ENCODE measurements at regions not wholly inside any gene's neighbourhood (a gene's known extent, or its start where the extent isn't known, plus 50 kb on each side); places are given as distances from the start of the nearest gene placed in this dataset.

DNA sequence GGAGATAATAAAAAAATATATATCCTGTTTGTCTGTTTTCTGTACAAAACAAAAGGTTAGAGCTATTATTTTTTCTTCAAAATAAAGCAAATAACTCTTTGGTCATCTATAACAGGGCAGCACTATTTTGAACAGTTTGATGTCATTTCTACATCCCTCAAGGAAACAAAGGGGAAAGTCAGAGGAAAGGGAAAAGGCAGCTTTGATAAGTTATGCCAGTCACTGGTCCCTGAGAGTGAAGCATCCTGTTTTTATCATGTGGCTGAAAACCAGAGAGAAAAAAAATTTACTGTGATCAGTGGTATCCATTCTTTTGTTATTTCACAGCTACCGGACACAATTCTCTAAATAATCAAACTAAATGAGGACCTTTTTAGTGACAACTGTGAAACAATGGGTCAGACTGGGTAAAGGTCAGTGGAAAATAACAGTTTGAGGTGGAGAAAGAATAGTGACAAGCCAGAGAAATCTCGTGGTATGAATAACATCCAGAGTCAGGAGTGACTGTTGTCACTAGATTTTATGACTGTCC lies 356.0 kb downstream of the HDGFL1 start:
- Histone ChIP-seq H3K27me3 (no peaks in the 10 kb centered on the region), H3K36me3 (no peaks in the 10 kb centered on the region), H3K9me3 (no peaks in the 10 kb centered on the region), H3K4me3 (no peak overlapping the region), H3K27ac (no peak overlapping the region), H3K4me1 (no peaks in the 10 kb centered on the region)
- TF ChIP-seq, protein P1, sequence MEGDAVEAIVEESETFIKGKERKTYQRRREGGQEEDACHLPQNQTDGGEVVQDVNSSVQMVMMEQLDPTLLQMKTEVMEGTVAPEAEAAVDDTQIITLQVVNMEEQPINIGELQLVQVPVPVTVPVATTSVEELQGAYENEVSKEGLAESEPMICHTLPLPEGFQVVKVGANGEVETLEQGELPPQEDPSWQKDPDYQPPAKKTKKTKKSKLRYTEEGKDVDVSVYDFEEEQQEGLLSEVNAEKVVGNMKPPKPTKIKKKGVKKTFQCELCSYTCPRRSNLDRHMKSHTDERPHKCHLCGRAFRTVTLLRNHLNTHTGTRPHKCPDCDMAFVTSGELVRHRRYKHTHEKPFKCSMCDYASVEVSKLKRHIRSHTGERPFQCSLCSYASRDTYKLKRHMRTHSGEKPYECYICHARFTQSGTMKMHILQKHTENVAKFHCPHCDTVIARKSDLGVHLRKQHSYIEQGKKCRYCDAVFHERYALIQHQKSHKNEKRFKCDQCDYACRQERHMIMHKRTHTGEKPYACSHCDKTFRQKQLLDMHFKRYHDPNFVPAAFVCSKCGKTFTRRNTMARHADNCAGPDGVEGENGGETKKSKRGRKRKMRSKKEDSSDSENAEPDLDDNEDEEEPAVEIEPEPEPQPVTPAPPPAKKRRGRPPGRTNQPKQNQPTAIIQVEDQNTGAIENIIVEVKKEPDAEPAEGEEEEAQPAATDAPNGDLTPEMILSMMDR (IDR thresholded peaks at IDR 0.05), result no peak
- DNase-seq (no peak), ATAC-seq (no peak)
- intact Hi-C loops (cut with DNase I), result no loop called here

DNA sequence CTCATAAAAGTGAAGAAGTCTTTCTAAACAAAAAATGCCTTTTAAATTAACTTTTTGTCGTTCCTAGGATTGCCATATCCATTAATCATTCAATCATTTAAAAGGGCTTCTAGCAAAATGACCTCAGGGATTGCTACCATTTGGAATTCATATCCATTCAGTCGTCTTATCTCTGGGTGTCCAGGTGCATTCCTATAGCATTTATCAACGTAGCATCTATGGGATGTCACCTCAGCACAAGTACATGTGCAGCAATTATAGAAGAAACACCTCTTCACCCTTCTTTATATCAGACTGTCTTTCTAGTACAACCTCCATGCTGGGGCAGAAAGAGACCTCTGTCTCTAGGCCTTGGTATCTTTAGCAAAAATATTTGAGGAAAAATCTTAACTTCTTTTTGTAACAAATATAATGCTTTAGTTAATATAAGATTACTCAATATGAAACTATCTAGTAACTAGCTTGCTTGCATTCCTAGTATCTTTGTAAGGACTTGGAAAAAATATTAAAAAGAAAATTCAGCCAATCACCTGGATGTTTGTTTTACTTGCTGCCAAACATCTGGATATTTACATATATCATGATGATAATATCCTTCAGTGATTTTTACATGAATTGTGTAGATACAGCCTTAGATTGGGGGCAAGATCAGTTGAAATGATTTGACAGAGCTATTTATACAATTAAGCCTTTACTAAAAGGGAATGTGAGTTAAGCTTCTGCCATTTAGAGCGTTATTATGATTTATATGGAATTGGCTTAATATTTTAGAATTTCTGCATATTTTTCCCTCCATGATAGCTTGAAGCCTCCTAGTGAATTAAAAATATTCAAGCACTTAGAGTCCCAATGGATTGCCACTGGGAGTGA lies 356.8 kb downstream of the HDGFL1 start:
- Histone ChIP-seq H3K4me3 (no peak overlapping the region), H3K27me3 (no peaks in the 10 kb centered on the region), H3K36me3 (no peaks in the 10 kb centered on the region), H3K27ac (no peak overlapping the region), H3K4me1 (no peaks in the 10 kb centered on the region), H3K9me3 (no peaks in the 10 kb centered on the region)
- TF ChIP-seq, protein P1 (IDR thresholded peaks at IDR 0.05), result no peak
- no peak for DNase-seq
- intact Hi-C loops (cut with DNase I), result no loop called here
- ATAC-seq, result no peak

DNA sequence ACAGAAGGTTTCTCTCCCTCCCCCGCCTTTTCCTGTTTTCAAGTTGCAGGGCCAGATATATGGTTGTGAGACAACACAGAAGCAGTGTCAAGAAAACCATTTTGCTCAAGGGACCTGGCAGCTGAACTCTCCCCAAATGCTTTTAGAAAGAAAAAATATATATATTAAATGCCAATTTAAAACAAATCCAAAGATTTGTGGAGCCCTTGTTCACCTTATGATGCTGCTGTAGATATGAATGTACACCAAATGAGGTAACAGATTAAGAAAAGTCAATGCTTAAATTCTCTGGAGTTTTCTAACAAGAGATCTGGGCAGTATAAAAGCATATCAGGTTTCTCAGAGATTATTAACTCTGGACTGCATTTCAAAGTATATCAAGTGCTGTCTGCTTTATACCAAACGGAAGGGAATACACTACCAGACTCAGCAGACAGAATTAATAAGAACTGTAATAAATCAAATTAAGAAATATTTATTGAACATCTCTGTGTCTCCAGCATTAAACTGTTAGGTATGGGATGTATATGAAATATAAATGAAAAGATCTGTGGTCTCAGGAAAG lies 357.5 kb downstream of the HDGFL1 start:
- Histone ChIP-seq H3K9me3 (no peaks in the 10 kb centered on the region), H3K27ac (no peak overlapping the region), H3K4me1 (no peaks in the 10 kb centered on the region), H3K4me3 (no peak overlapping the region), H3K36me3 (no peaks in the 10 kb centered on the region), H3K27me3 (no peaks in the 10 kb centered on the region)
- DNase-seq (no peak), ATAC-seq (no peak)
- intact Hi-C loops (cut with DNase I), result no loop called here
- TF ChIP-seq, protein P1 (IDR thresholded peaks at IDR 0.05), result no peak

DNA sequence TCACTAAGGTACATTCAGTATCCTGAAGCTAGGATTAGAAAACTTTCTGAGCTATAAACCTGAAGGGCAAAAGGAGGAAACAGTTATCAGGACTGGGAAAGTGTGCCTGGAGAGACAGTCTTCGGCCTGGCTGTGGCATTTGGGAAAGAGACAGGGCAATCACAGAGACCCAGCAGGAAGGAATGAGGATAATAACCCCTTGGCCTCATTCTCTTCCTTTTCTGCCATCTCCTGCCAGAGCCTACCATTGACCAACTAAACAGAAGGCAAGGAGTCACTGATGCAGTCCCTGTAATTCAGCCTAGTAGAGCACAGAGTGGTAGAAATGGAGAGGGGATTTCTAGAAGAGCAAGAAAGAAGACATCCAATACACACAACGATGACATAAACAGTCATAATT lies 359.4 kb downstream of the HDGFL1 start:
- Histone ChIP-seq H3K4me1 (no peaks in the 10 kb centered on the region), H3K27me3 (no peaks in the 10 kb centered on the region), H3K36me3 (no peaks in the 10 kb centered on the region), H3K4me3 (no peak overlapping the region), H3K9me3 (no peaks in the 10 kb centered on the region), H3K27ac (no peak overlapping the region)
- DNase-seq (no peak), ATAC-seq (no peak)
- intact Hi-C loops (cut with DNase I), result no loop called here
- TF ChIP-seq, protein P1 (IDR thresholded peaks at IDR 0.05), result no peak

DNA sequence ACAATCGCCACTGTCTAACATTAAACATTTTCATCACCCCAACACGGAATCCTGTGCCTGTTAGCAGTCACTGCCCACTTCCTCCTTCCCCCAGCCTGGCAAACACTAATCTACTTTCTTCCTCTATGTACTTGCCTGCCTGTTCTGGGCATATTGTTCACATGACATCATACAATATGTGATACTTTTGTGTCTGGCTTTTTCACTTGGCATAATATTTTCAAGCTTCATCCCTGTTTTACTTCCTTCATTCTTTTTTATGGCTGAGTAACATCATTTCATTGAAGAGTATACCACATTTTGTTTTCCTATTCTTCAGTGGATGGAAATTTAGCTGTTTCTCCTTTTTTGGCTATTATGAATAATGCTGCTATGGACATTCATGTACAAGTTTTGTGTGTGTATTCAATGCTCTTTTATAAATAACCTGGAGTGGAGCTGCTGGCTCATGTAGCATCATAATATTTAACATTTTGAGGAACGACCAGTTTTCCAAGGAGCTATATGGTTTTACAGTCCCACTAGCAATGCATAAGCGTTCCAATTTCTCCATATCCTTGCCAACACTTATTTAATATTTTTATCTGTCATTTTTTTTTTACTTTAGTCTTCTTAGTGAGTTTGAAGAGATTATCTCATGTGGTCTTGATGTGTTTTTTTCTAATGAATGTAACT lies 360.1 kb downstream of the HDGFL1 start:
- ATAC-seq (no peak), DNase-seq (no peak)
- Histone ChIP-seq H3K4me1 (no peaks in the 10 kb centered on the region), H3K9me3 (no peaks in the 10 kb centered on the region), H3K27ac (no peak overlapping the region), H3K27me3 (no peaks in the 10 kb centered on the region), H3K4me3 (no peak overlapping the region), H3K36me3 (no peaks in the 10 kb centered on the region)
- TF ChIP-seq, protein P1 (IDR thresholded peaks at IDR 0.05), result no peak
- intact Hi-C loops (cut with DNase I), result no loop called here
